Endothelial cell of umbilical vein (primary cell): ENCODE measurements at regions not wholly inside any gene's neighbourhood (a gene's known extent, or its start where the extent isn't known, plus 50 kb on each side); places are given as distances from the start of the nearest gene placed in this dataset.

Experiments used
- BruUV-seq: library from RNA; stranded (reverse); fragments of 400-500 nt; replicated peaks from 2 replicates; lab custom pipeline; 2021; lab: Mats Ljungman, UMichigan
- CTCF ChIA-PET: fragments of 300-600, 350-600 bp; sonication (Branson Sonifier 250); formaldehyde crosslinking; loops from one replicate; lab custom pipeline; 2021; ENCODE audit warnings: antibody characterized with exemption, inconsistent platforms; lab: Charles Lee
- POLR2A ChIA-PET: fragments of 300-600, 350-600 bp; sonication (Branson Sonifier 250); formaldehyde crosslinking; loops from one replicate; lab custom pipeline; 2021; ENCODE audit warnings: antibody characterized with exemption, inconsistent platforms; lab: Charles Lee
- DNase-seq: peaks from one replicate; pipeline ENCODE4 v3.0.0-alpha.2; 2011; ENCODE audit warnings: low read depth, low spot score
- FAIRE-seq: peaks from 2 replicates; lab custom pipeline; 2011; peaks lifted over from hg19 to GRCh38; lab: Jason Lieb, UNC
- H2AFZ ChIP-seq: 2 replicates; pipeline ENCODE4 v1.6.0; 2012; ENCODE audit warnings: low read depth, low read length, control low read depth, inconsistent platforms
- H3K27ac ChIP-seq: 2 replicates; pipeline ENCODE4 v1.5.1; 2011; ENCODE audit warnings: low read depth, mild to moderate bottlenecking, control low read depth, low read length, moderate library complexity; ENCODE audit not compliant: insufficient read depth
- H3K27me3 ChIP-seq, 2 experiments: 2 replicates each; pipeline versions ENCODE4 v1.6.0 to v1.6.1; 2011; ENCODE audit warnings: low read length in 2 of 2, mixed read lengths in 1 of 2; ENCODE audit not compliant: control insufficient read depth in 2 of 2, insufficient read depth in 2 of 2
- H3K36me3 ChIP-seq, 2 experiments: 2 replicates in 1 of 2; 3 replicates in 1 of 2; pipeline ENCODE4 v1.5.1; 2011; ENCODE audit warnings: low read length in 2 of 2, mild to moderate bottlenecking in 1 of 2, moderate library complexity in 1 of 2; ENCODE audit not compliant: control insufficient read depth in 2 of 2, insufficient read depth in 2 of 2; ENCODE audit errors: extremely low read depth in 1 of 2
- H3K4me1 ChIP-seq: 3 replicates; pipeline ENCODE4 v1.5.1; 2011; ENCODE audit warnings: mild to moderate bottlenecking, low read length; ENCODE audit not compliant: control insufficient read depth, insufficient read depth; ENCODE audit errors: extremely low read depth
- H3K4me2 ChIP-seq: 2 replicates; pipeline ENCODE4 v1.6.1; 2011; ENCODE audit warnings: low read length, control low read depth, mixed read lengths; ENCODE audit not compliant: insufficient read depth
- H3K4me3 ChIP-seq, 3 experiments: fragments of 200-600 bp in 1 of 3; sonication (generic), shearing (Covaris generic) in 1 of 3; replicated peaks in 1 of 3; 2 replicates each; pipeline ENCODE4 v1.5.1; 2011 to 2016; ENCODE audit warnings: control low read depth in 3 of 3, low read length in 3 of 3, mild to moderate bottlenecking in 2 of 3, inconsistent platforms in 1 of 3, low read depth in 1 of 3, moderate library complexity in 1 of 3; ENCODE audit not compliant: insufficient read depth in 1 of 3
- H3K79me2 ChIP-seq: 2 replicates; pipeline ENCODE4 v1.6.0; 2012; ENCODE audit warnings: low read length, inconsistent platforms; ENCODE audit not compliant: control insufficient read depth, insufficient read depth
- H3K9ac ChIP-seq: replicated peaks from 2 replicates; pipeline ENCODE3; 2011; ENCODE audit warnings: low read length, control low read depth; ENCODE audit not compliant: insufficient read depth; ENCODE audit errors: extremely low read depth
- H3K9me1 ChIP-seq: replicated peaks from 3 replicates; pipeline ENCODE4 v1.6.0; 2011; ENCODE audit warnings: mild to moderate bottlenecking, low read length; ENCODE audit not compliant: control insufficient read depth, insufficient read depth; ENCODE audit errors: extremely low read depth
- H3K9me3 ChIP-seq: replicated peaks from 2 replicates; pipeline ENCODE4 v1.5.1; 2012; ENCODE audit warnings: low read length, inconsistent platforms; ENCODE audit not compliant: control insufficient read depth, insufficient read depth
- H4K20me1 ChIP-seq: replicated peaks from 2 replicates; pipeline ENCODE3; 2011; ENCODE audit warnings: mild to moderate bottlenecking, low read length; ENCODE audit not compliant: control insufficient read depth, insufficient read depth; ENCODE audit errors: extremely low read depth
- CTCF ChIP-seq, 2 donors: IDR thresholded peaks; 1 replicate in 1 of 2; 2 replicates in 1 of 2; pipeline ENCODE4 v1.5.1; 2011; ENCODE audit warnings: low read length in 2 of 2, mild to moderate bottlenecking in 2 of 2, moderate library complexity in 2 of 2, control low read depth in 1 of 2, inconsistent platforms in 1 of 2, low read depth in 1 of 2; ENCODE audit not compliant: insufficient read depth in 1 of 2; ENCODE audit errors: extremely low read depth in 1 of 2
- FOS ChIP-seq: IDR thresholded peaks from 2 replicates; pipeline ENCODE4 v1.6.1; 2011; ENCODE audit warnings: mild to moderate bottlenecking, low read length, moderate library complexity, borderline replicate concordance; ENCODE audit not compliant: insufficient read depth
- JUN ChIP-seq: IDR thresholded peaks from 2 replicates; pipeline ENCODE4 v1.6.1; 2011; ENCODE audit warnings: borderline replicate concordance, low read depth; ENCODE audit not compliant: insufficient read length, insufficient read depth
- MAX ChIP-seq: IDR thresholded peaks from 2 replicates; pipeline ENCODE4 v1.6.1; 2011; ENCODE audit not compliant: insufficient read depth, insufficient read length
- MYC ChIP-seq: IDR thresholded peaks from one replicate; pipeline ENCODE4 v1.6.1; 2011; ENCODE audit warnings: mild to moderate bottlenecking, low read depth, low read length
- POLR2A ChIP-seq: IDR thresholded peaks from 2 replicates; pipeline ENCODE4 v1.6.1; 2012; ENCODE audit warnings: low read depth, mild to moderate bottlenecking, control low read depth, low read length
- POLR2AphosphoS5 ChIP-seq: IDR thresholded peaks from 2 replicates; pipeline ENCODE4 v1.6.1; 2012; ENCODE audit warnings: low read depth, mild to moderate bottlenecking, control low read depth, low read length, moderate library complexity; ENCODE audit not compliant: insufficient read depth
- dilution Hi-C: fragments of 300-500 bp; cut with MboI; formaldehyde crosslinking; loops from one replicate; pipeline ENCODE4 v1.15.0; 2019; ENCODE audit warnings: low sequenced_read_pairs; ENCODE audit not compliant: extremely low pct_ligation_motif_present
- intact Hi-C: fragments of 100-400 bp; cut with micrococcal nuclease; formaldehyde crosslinking; loops from one replicate; pipeline ENCODE4 v1.10.0; 2022

GRCh38 chr7:51995596-51996179 lies 679.1 kb upstream of the COBL start:
- TF ChIP-seq POLR2A (no peak), CTCF (IDR thresholded peaks at IDR 0.05; ENCODE audit: extremely low read depth in 1 of 2, insufficient read depth in 1 of 2, low read depth in 1 of 2, low read length in 2 of 2) (no peak), FOS (no peak)
- Histone ChIP-seq H3K27ac (no peak overlapping the region), H3K79me2 (no peaks in the 10 kb centered on the region), H3K9ac (no peak overlapping the region), H3K9me3 (no peaks in the 10 kb centered on the region), H3K9me1 (no peaks in the 10 kb centered on the region), H2AFZ (no peak overlapping the region), H3K4me1 (no peaks in the 10 kb centered on the region), H3K4me2 (no peak overlapping the region), H3K27me3 (no peaks in the 10 kb centered on the region), H3K36me3 (no peaks in the 10 kb centered on the region), H4K20me1 (no peaks in the 10 kb centered on the region), H3K4me3 (no peak overlapping the region)
- FAIRE-seq: no peak
- no TSS peak for BruUV-seq
- intact Hi-C loops (no loop called here), dilution Hi-C loops (no loop called here)
- ChIA-PET CTCF (no interaction called here), POLR2A (no interaction called here)
- no peak for DNase-seq

- CTCF ChIA-PET: no interaction called here
- dilution Hi-C loops: no loop called here
Observed at GRCh38 chr7:51982653-51983052, 666.0 kb upstream of the COBL start.

More at GRCh38 chr7:51982653-51983052, 666.0 kb upstream of the COBL start:
- Histone ChIP-seq H3K79me2 (no peaks in the 10 kb centered on the region), H3K36me3 (no peaks in the 10 kb centered on the region), H3K4me1 (no peaks in the 10 kb centered on the region), H3K9me1 (no peaks in the 10 kb centered on the region), H3K9me3 (no peaks in the 10 kb centered on the region), H3K4me2 (no peak overlapping the region), H3K27ac (no peak overlapping the region), H3K4me3 (no peak overlapping the region), H4K20me1 (no peaks in the 10 kb centered on the region), H3K9ac (no peak overlapping the region), H2AFZ (no peak overlapping the region), H3K27me3 (no peaks in the 10 kb centered on the region)
- BruUV-seq: no TSS peak
- intact Hi-C loops: no loop called here
- POLR2A ChIA-PET: no interaction called here
- no peak for DNase-seq
- FAIRE-seq: no peak
- TF ChIP-seq JUN (no peak), POLR2AphosphoS5 (no peak), FOS (no peak), MYC (no peak), MAX (no peak)
